HCT116 (cell line): ENCODE measurements at regions not wholly inside any gene's neighbourhood (a gene's known extent, or its start where the extent isn't known, plus 50 kb on each side); places are given as distances from the start of the nearest gene placed in this dataset.

Source experiments
- ATAC-seq: fragments of 200-7000 bp; cut with Tn5 transposase; 2 replicates; pipeline ENCODE4 v1.9.1; 2020; ENCODE audit warnings: mild to moderate bottlenecking, moderate library complexity
- BruUV-seq: library from RNA; stranded (reverse); fragments of 400-500 nt; replicated peaks from 2 replicates; lab custom pipeline; 2021; lab: Mats Ljungman, UMichigan
- CTCF ChIA-PET: fragments of 300-600 bp; sonication (Branson Sonifier 250); formaldehyde crosslinking; loops from one replicate; lab custom pipeline; 2021; ENCODE audit warnings: antibody characterized with exemption; lab: Charles Lee
- POLR2A ChIA-PET: fragments of 300-600, 350-600 bp; sonication (Branson Sonifier 250); formaldehyde crosslinking; loops from one replicate; lab custom pipeline; 2021; ENCODE audit warnings: antibody characterized with exemption; lab: Charles Lee
- RAD21 ChIA-PET, 2 experiments: fragments of 300-600 bp; sonication (Branson Sonifier 250); formaldehyde crosslinking; loops; one replicate each; lab custom pipeline; 2023; ENCODE audit warnings: low total read pairs in 2 of 2; ENCODE audit not compliant: uncharacterized antibody in 2 of 2, unreplicated experiment in 2 of 2, low non-redundant PET in 1 of 2; lab: Charles Lee
- DNase-seq: peaks from one replicate; pipeline ENCODE4 v3.0.0-alpha.2; 2010; ENCODE audit warnings: low read depth, low spot score
- H2AFZ ChIP-seq: fragments of 200-600 bp; shearing (Covaris generic), sonication (generic); 2 replicates; pipeline ENCODE4 v1.6.1; 2017; ENCODE audit warnings: low read depth, mixed run types, mixed read lengths, antibody characterized with exemption, low read length; ENCODE audit not compliant: poor library complexity, severe bottlenecking
- H3K27ac ChIP-seq: 2 replicates; pipeline ENCODE4 v1.5.1; 2012; ENCODE audit warnings: low read depth, low read length
- H3K27me3 ChIP-seq: fragments of 200-600 bp; sonication (generic); 2 replicates; pipeline ENCODE4 v1.6.1; 2016; ENCODE audit warnings: mixed run types, low read length, mixed read lengths; ENCODE audit not compliant: insufficient read depth
- H3K36me3 ChIP-seq, 2 experiments: fragments of 200-500 bp in 1 of 2; fragments of 200-600 bp in 1 of 2; sonication (Bioruptor generic) in 1 of 2; sonication (generic) in 1 of 2; 2 replicates each; pipeline versions ENCODE4 v1.5.1 to v1.6.1; 2014 to 2016; ENCODE audit warnings: low read length in 2 of 2, inconsistent platforms in 1 of 2, mixed read lengths in 1 of 2, mixed run types in 1 of 2; ENCODE audit not compliant: insufficient read depth in 2 of 2, control insufficient read depth in 1 of 2
- H3K4me1 ChIP-seq, 2 experiments: fragments of 200-600 bp in 1 of 2; sonication (generic) in 1 of 2; 2 replicates each; pipeline versions ENCODE4 v1.5.1 to v1.6.1; 2012 to 2017; ENCODE audit warnings: low read length in 2 of 2, inconsistent platforms in 1 of 2, mild to moderate bottlenecking in 1 of 2, mixed read lengths in 1 of 2, mixed run types in 1 of 2, moderate library complexity in 1 of 2; ENCODE audit not compliant: insufficient read depth in 2 of 2, control insufficient read depth in 1 of 2
- H3K4me2 ChIP-seq: fragments of 200-600 bp; sonication (generic); 2 replicates; pipeline ENCODE4 v1.6.1; 2017; ENCODE audit warnings: mixed run types, low read length, mixed read lengths
- H3K4me3 ChIP-seq, 2 experiments: fragments of 200-600 bp in 1 of 2; sonication (generic) in 1 of 2; replicated peaks in 1 of 2; 2 replicates each; pipeline ENCODE4 v1.5.1; 2011 to 2016; ENCODE audit warnings: low read length in 2 of 2, control low read depth in 1 of 2, low read depth in 1 of 2, mild to moderate bottlenecking in 1 of 2, mixed read lengths in 1 of 2, mixed run types in 1 of 2
- H3K79me2 ChIP-seq: fragments of 200-600 bp; sonication (generic); 2 replicates; pipeline ENCODE4 v1.6.1; 2017; ENCODE audit warnings: mild to moderate bottlenecking, mixed run types, low read length, moderate library complexity, mixed read lengths; ENCODE audit not compliant: insufficient read depth
- H3K9ac ChIP-seq: fragments of 200-600 bp; sonication (generic); 2 replicates; pipeline ENCODE4 v1.6.1; 2016; ENCODE audit warnings: low read length, mixed read lengths
- H3K9me2 ChIP-seq: fragments of 200-600 bp; sonication (generic), shearing (Covaris generic); 2 replicates; pipeline ENCODE4 v1.6.1; 2017; ENCODE audit warnings: mixed run types, mild to moderate bottlenecking, moderate library complexity; ENCODE audit not compliant: insufficient read depth
- H3K9me3 ChIP-seq, 2 experiments: fragments of 200-500 bp in 1 of 2; fragments of 200-600 bp in 1 of 2; sonication (Bioruptor generic) in 1 of 2; sonication (generic) in 1 of 2; 2 replicates each; pipeline ENCODE4 v1.6.1; 2014 to 2017; ENCODE audit warnings: low read length in 2 of 2, mixed read lengths in 2 of 2, inconsistent platforms in 1 of 2, low read depth in 1 of 2, mild to moderate bottlenecking in 1 of 2, mixed run types in 1 of 2, moderate library complexity in 1 of 2; ENCODE audit not compliant: control insufficient read depth in 1 of 2, insufficient read depth in 1 of 2
- H4K20me1 ChIP-seq: fragments of 200-600 bp; sonication (generic), shearing (Covaris generic); 2 replicates; pipeline ENCODE4 v1.6.1; 2017; ENCODE audit warnings: mixed run types, mild to moderate bottlenecking, moderate library complexity; ENCODE audit not compliant: insufficient read depth
- CBX3 ChIP-seq: IDR thresholded peaks from 2 replicates; pipeline ENCODE4 v1.6.1; 2012; ENCODE audit warnings: low read depth
- CTCF ChIP-seq, 3 experiments: fragments of 200-600 bp in 1 of 3; sonication (generic) in 1 of 3; IDR thresholded peaks in 2 of 3; conservative IDR thresholded peaks in 1 of 3; 2 replicates each; pipeline ENCODE4 v1.5.1; 2012 to 2017; ENCODE audit warnings: low read depth in 2 of 3, low read length in 2 of 3, antibody characterized with exemption in 1 of 3, borderline replicate concordance in 1 of 3, control low read depth in 1 of 3, mild to moderate bottlenecking in 1 of 3, mixed read lengths in 1 of 3, mixed run types in 1 of 3, moderate library complexity in 1 of 3; ENCODE audit not compliant: insufficient read depth in 1 of 3
- ELF1 ChIP-seq: IDR thresholded peaks from 2 replicates; pipeline ENCODE4 v1.6.1; 2012; ENCODE audit warnings: low read depth, borderline replicate concordance
- FOSL1 ChIP-seq: IDR thresholded peaks from 2 replicates; pipeline ENCODE4 v1.6.1; 2012; ENCODE audit warnings: low read depth
- MAX ChIP-seq: IDR thresholded peaks from 2 replicates; pipeline ENCODE4 v1.6.1; 2012
- POLR2A ChIP-seq: IDR thresholded peaks from 2 replicates; pipeline ENCODE4 v1.7.0; 2011; ENCODE audit warnings: borderline replicate concordance; ENCODE audit not compliant: insufficient read depth, insufficient read length; ENCODE audit errors: extremely low read depth
- RAD21 ChIP-seq: IDR thresholded peaks from 2 replicates; pipeline ENCODE4 v1.6.1; 2012; ENCODE audit warnings: low read depth, mild to moderate bottlenecking
- REST ChIP-seq: IDR thresholded peaks from 2 replicates; pipeline ENCODE4 v1.6.1; 2012; ENCODE audit warnings: low read depth
- SP1 ChIP-seq: IDR thresholded peaks from 2 replicates; pipeline ENCODE4 v1.6.1; 2012; ENCODE audit warnings: low read depth
- SRF ChIP-seq: IDR thresholded peaks from 2 replicates; pipeline ENCODE4 v1.6.1; 2012; ENCODE audit warnings: low read depth
- TCF7L2 ChIP-seq: IDR thresholded peaks from 2 replicates; pipeline ENCODE4 v1.7.0; 2011; ENCODE audit warnings: borderline replicate concordance, inconsistent platforms; ENCODE audit not compliant: insufficient read depth, insufficient read length; ENCODE audit errors: extremely low read depth
- YY1 ChIP-seq: IDR thresholded peaks from 2 replicates; pipeline ENCODE4 v1.6.1; 2011; ENCODE audit warnings: low read length, low read depth, moderate library complexity, mild to moderate bottlenecking; ENCODE audit not compliant: insufficient replicate concordance; ENCODE audit errors: extremely low read depth
- ZBTB33 ChIP-seq: IDR thresholded peaks from 2 replicates; pipeline ENCODE4 v1.6.1; 2011; ENCODE audit warnings: mild to moderate bottlenecking, low read length, moderate library complexity; ENCODE audit not compliant: insufficient replicate concordance; ENCODE audit errors: extremely low read depth
- intact Hi-C: fragments of 100-400 bp; cut with micrococcal nuclease; formaldehyde crosslinking; loops from 2 replicates; pipeline ENCODE4 v1.10.0; 2022

- Histone ChIP-seq H3K9me3 (no peaks in the 10 kb centered on the region), H2AFZ (no peak overlapping the region), H3K79me2 (no peaks in the 10 kb centered on the region), H3K36me3 (no peaks in the 10 kb centered on the region), H3K27me3 (no peaks in the 10 kb centered on the region; the same call in 1 of the 2 replicates), H3K4me2 (no peak overlapping the region), H4K20me1 (no peaks in the 10 kb centered on the region), H3K9me2 (no peaks in the 10 kb centered on the region), H3K4me1 (no peaks in the 10 kb centered on the region), H3K9ac (no peak overlapping the region), H3K27ac (no peak overlapping the region), H3K4me3 (no peak overlapping the region)
- intact Hi-C loops: no loop called here
- no peak for TF ChIP-seq RAD21
- no peak for TF ChIP-seq CTCF (IDR thresholded peaks at IDR 0.05 in 2 of 3, conservative IDR thresholded peaks at IDR 0.05 in 1 of 3; ENCODE audit: borderline replicate concordance in 1 of 3, insufficient read depth in 1 of 3, low read depth in 2 of 3, low read length in 2 of 3)
- TF ChIP-seq SRF: no peak
- no peak for TF ChIP-seq CBX3
- TF ChIP-seq YY1: no peak
- no peak for DNase-seq
- ChIA-PET POLR2A (no interaction called here), CTCF (no interaction called here), RAD21 (no interaction called here)
- no peak for ATAC-seq
- BruUV-seq: no TSS peak
Observed at GRCh38 chr18:76260941-76261472, 234.0 kb downstream of the ZNF516 start.

GRCh38 chr18:76259711-76260110 lies 235.3 kb downstream of the ZNF516 start:
- no peak overlapping the region for H3K4me3 ChIP-seq
- ChIA-PET RAD21 (no interaction called here), CTCF (no interaction called here), POLR2A (no interaction called here)
- DNase-seq (no peak), ATAC-seq (no peak)
- intact Hi-C loops: loop anchor here (5.0 kb wide), 1 partner anchor 1607 kb away; no protein-coding TSS in a partner anchor
- peaks cover 9% of the 10 kb centered on the region; the same call in 1 of the 2 replicates for H3K27me3 ChIP-seq
- no peak overlapping the region for H3K4me2 ChIP-seq
- no peaks in the 10 kb centered on the region for H4K20me1 ChIP-seq
- H2AFZ ChIP-seq: no peak overlapping the region
- H3K9me2 ChIP-seq: no peaks in the 10 kb centered on the region
- H3K9me3 ChIP-seq: no peaks in the 10 kb centered on the region
- no peaks in the 10 kb centered on the region for H3K79me2 ChIP-seq
- no TSS peak for BruUV-seq
- no peak overlapping the region for H3K9ac ChIP-seq
- H3K4me1 ChIP-seq: no peaks in the 10 kb centered on the region
- no peaks in the 10 kb centered on the region for H3K36me3 ChIP-seq
- TF ChIP-seq ELF1 (no peak), TCF7L2 (no peak), SP1 (no peak), CBX3 (no peak), MAX (no peak), FOSL1 (no peak), REST (no peak), POLR2A (no peak), ZBTB33 (no peak)
- H3K27ac ChIP-seq: no peak overlapping the region
